SHP77 treated with DMSO at 0.1 percent for 48 hours (cell line): ENCODE measurements at regions not wholly inside any gene's neighbourhood (a gene's known extent, or its start where the extent isn't known, plus 50 kb on each side); places are given as distances from the start of the nearest gene placed in this dataset.

Experiments used
- DNase-seq: peaks from one replicate; lab custom pipeline; 2025; lab: John Stamatoyannopoulos, UW

GRCh38 chr16:17591655-17592405 lies 121.1 kb upstream of the XYLT1 start:
- DNase-seq = no peak

- DNase-seq = no peak
Observed at GRCh38 chr16:17590711-17591654, 120.2 kb upstream of the XYLT1 start.

- DNase-seq = no peak
Observed at GRCh38 chr16:17589898-17590297, 119.1 kb upstream of the XYLT1 start.

- no peak for DNase-seq
Observed at GRCh38 chr16:17585449-17586074, 114.8 kb upstream of the XYLT1 start.

- DNase-seq = no peak
Observed at GRCh38 chr16:17578981-17579874, 108.5 kb upstream of the XYLT1 start.

GRCh38 chr16:17574256-17574655 lies 103.5 kb upstream of the XYLT1 start:
- no peak for DNase-seq

- DNase-seq = no peak
Observed at GRCh38 chr16:17572145-17572544, 101.4 kb upstream of the XYLT1 start.

- DNase-seq = no peak
Observed at GRCh38 chr16:17571499-17572093, 100.8 kb upstream of the XYLT1 start.

- DNase-seq = no peak
Observed at GRCh38 chr16:17568239-17568638, 97.5 kb upstream of the XYLT1 start.

- DNase-seq = no peak
Observed at GRCh38 chr16:17567455-17567854, 96.7 kb upstream of the XYLT1 start.

GRCh38 chr16:17566656-17567450 lies 96.1 kb upstream of the XYLT1 start:
- no peak for DNase-seq

- DNase-seq = no peak
Observed at GRCh38 chr16:17566075-17566474, 95.3 kb upstream of the XYLT1 start.

- DNase-seq = no peak
Observed at GRCh38 chr16:17565605-17566004, 94.8 kb upstream of the XYLT1 start.

GRCh38 chr16:17564856-17565255 lies 94.1 kb upstream of the XYLT1 start:
- DNase-seq = no peak

- DNase-seq = no peak
Observed at GRCh38 chr16:17563323-17564091, 92.7 kb upstream of the XYLT1 start.

- DNase-seq = no peak
Observed at GRCh38 chr16:17561056-17561455, 90.3 kb upstream of the XYLT1 start.

- DNase-seq = no peak
Observed at GRCh38 chr16:17560548-17560947, 89.8 kb upstream of the XYLT1 start.

GRCh38 chr16:17559394-17559793 lies 88.6 kb upstream of the XYLT1 start:
- no peak for DNase-seq

GRCh38 chr16:17557949-17558348 lies 87.2 kb upstream of the XYLT1 start:
- DNase-seq = no peak

- no peak for DNase-seq
Observed at GRCh38 chr16:17557480-17557879, 86.7 kb upstream of the XYLT1 start.
